ENCODE measurements at regions not wholly inside any gene's neighbourhood (a gene's known extent, or its start where the extent isn't known, plus 50 kb on each side); places are given as distances from the start of the nearest gene placed in this dataset.

- H3K4me3 ChIP-seq (replicated peaks; ENCODE audit: low read depth, low read length), result no peak overlapping the region
- DNase-seq (ENCODE audit: extremely low read depth, low read depth), result no peak
- TF ChIP-seq, protein P1, sequence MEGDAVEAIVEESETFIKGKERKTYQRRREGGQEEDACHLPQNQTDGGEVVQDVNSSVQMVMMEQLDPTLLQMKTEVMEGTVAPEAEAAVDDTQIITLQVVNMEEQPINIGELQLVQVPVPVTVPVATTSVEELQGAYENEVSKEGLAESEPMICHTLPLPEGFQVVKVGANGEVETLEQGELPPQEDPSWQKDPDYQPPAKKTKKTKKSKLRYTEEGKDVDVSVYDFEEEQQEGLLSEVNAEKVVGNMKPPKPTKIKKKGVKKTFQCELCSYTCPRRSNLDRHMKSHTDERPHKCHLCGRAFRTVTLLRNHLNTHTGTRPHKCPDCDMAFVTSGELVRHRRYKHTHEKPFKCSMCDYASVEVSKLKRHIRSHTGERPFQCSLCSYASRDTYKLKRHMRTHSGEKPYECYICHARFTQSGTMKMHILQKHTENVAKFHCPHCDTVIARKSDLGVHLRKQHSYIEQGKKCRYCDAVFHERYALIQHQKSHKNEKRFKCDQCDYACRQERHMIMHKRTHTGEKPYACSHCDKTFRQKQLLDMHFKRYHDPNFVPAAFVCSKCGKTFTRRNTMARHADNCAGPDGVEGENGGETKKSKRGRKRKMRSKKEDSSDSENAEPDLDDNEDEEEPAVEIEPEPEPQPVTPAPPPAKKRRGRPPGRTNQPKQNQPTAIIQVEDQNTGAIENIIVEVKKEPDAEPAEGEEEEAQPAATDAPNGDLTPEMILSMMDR (IDR thresholded peaks at IDR 0.05; ENCODE audit: low read depth, low read length, missing control alignments), result no peak
Observed at GRCh38 chr9:129236441-129237145, 58.5 kb upstream of the IER5L start.

DNA sequence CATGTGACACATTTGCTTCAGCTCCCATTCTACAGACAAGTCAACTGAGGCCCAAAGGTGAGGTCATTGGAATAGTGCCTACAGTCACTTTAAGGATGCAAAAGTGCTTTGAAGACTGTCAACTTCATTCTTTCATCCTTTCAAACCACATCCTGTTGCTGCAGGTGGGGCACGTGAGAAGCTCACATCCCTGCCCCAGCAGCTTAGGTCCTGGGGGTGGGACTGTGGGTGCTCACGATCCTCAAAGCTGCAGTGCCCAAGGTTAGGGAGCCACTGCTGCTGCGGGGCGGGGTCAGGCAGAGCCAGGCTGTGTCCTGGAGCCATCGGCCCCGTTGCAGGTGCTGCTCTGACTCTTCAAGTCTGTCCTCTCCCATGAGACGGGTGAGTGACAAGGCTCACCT is 57.9 kb upstream of the IER5L start:
- TF ChIP-seq, protein P1 (IDR thresholded peaks at IDR 0.05; ENCODE audit: low read depth, low read length, missing control alignments), result no peak
- no peak for DNase-seq (ENCODE audit: extremely low read depth, low read depth)
- H3K4me3 ChIP-seq (replicated peaks; ENCODE audit: low read depth, low read length), result no peak overlapping the region

- H3K4me3 ChIP-seq (replicated peaks; ENCODE audit: low read depth, low read length), result no peak overlapping the region
- TF ChIP-seq, protein P1 (IDR thresholded peaks at IDR 0.05; ENCODE audit: low read depth, low read length, missing control alignments), result no peak
- no peak for DNase-seq (ENCODE audit: extremely low read depth, low read depth)
Observed at GRCh38 chr9:129235041-129235930, 57.2 kb upstream of the IER5L start.

DNA sequence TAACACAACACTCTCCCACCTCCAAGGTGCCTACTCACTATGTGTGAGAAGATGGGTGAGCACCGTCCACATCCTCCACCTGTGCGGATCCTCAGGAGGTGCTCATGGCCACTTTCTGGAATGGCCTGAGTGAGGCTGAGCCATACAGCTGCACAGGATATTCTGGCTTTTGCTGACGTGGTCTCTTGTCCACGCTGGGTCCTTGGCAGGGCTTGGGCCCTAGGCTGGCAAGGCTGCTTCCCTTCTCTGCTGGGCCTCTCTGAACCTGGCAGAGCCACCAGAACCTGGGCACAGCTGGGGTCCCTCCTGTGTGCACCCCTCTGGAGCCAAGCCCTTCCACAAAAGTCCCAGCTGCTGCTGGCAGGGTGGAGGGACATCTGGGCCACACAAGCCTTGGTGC is 56.4 kb upstream of the IER5L start:
- no peak for DNase-seq (ENCODE audit: extremely low read depth, low read depth)
- H3K4me3 ChIP-seq (replicated peaks; ENCODE audit: low read depth, low read length), result no peak overlapping the region
- TF ChIP-seq, protein P1 (IDR thresholded peaks at IDR 0.05; ENCODE audit: low read depth, low read length, missing control alignments), result no peak

DNA sequence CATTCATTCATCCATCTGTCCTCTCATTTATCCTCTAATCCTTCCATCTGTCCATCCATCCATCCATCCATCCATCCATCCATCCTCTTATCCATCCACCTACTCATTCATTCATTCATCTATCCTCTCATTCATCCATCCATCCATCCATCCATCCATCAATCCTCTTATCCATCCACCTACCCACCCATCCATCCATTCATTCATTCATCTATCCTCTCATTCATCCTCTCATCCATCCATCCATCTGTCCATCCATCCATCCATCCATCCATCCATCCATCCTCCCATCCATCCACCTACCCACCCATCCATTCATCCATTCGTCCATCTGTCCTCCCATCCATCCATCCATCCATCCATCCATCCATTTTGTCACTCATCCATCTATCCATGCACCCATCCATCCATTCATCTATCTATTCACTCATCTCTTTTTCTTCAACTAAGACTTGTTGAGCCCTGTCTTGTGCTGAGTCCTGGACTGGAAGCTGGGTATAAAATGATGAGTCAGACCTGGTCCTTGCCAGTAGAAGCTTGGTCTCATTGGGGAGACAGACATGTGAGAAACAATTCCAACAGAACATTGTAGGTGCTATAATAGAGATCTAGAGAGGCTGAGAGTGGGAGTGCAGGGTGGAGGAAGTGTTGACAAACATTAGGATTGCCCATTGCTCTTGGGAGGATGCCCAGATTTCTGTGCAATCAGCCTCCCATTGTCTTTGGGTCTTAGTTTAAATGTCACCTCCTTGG is 55.0 kb upstream of the IER5L start:
- TF ChIP-seq, protein P1 (IDR thresholded peaks at IDR 0.05; ENCODE audit: low read depth, low read length, missing control alignments), result no peak
- no peak for DNase-seq (ENCODE audit: extremely low read depth, low read depth)
- no peak overlapping the region for H3K4me3 ChIP-seq (replicated peaks; ENCODE audit: low read depth, low read length)

DNA sequence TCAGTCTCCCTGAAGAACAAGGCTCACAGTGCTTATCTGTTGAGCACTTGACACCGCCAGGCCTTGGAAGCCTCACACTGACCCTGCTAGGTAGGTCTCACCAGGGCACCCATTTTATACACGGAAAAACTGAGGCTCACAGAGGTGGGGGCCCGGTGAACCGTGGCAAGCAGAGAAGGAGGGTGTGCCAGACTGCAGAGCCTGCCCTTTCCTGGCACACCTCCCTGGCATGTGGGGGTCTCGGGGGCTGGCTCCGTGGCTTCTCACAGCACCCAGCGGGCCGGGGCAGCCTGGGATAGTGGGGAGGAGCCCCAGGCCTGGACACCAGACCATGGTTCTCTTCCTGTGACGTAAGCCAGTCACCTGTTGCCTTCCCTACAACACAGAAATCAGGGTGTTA is 53.7 kb upstream of the IER5L start:
- H3K4me3 ChIP-seq (replicated peaks; ENCODE audit: low read depth, low read length), result no peak overlapping the region
- no peak for DNase-seq (ENCODE audit: extremely low read depth, low read depth)
- TF ChIP-seq, protein P1 (IDR thresholded peaks at IDR 0.05; ENCODE audit: low read depth, low read length, missing control alignments), result no peak

Data from HFF-Myc (cell line).